ENCODE measurements at regions not wholly inside any gene's neighbourhood (a gene's known extent, or its start where the extent isn't known, plus 50 kb on each side); places are given as distances from the start of the nearest gene placed in this dataset.
A peak's percentile ranks its signal among the peaks of the same experiment; 100 is the strongest.
"Not testable (repeated sequence)": the region's sequence is repeated elsewhere in the genome, so short reads cannot be mapped to it uniquely, and the experiment has no call there.

- not testable (repeated sequence) for H3K36me3 ChIP-seq; H3K27ac ChIP-seq; H3K4me1 ChIP-seq; H3K27me3 ChIP-seq; H3K4me3 ChIP-seq; H3K9me3 ChIP-seq (replicated peaks); DNase-seq
These were observed 2345.1 kb downstream of the TP53TG3F start for GRCh38 chr16:35804465-35804864.

DNA sequence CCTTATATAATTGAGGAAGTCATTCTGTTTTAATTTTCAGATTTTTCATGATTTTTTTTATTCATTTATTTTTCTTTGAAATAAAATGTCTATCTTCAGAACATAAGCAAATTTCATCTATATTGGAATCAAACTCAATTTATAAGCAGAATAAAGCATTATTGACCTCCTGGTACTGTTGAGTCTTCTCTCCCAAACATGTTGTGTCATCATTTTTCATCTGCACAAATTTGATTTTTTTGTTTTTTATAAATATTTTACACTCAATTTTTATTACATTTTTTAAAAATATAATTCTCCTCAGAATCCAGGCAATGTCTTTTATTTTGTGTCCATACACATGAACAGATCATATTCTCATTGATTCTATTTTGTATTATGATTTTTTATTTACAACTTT, 2363.9 kb downstream of the TP53TG3F start:
- no peaks in the 10 kb centered on the region for H3K27me3 ChIP-seq
- no peak overlapping the region for H3K27ac ChIP-seq
- no peaks in the 10 kb centered on the region for H3K36me3 ChIP-seq
- no peak for DNase-seq
- H3K4me3 ChIP-seq: no peak overlapping the region
- no peaks in the 10 kb centered on the region for H3K4me1 ChIP-seq
- H3K9me3 ChIP-seq (replicated peaks): no peaks in the 10 kb centered on the region

GRCh38 chr16:35841632-35842031, 2382.2 kb downstream of the TP53TG3F start:
- Histone ChIP-seq H3K4me1 (no peaks in the 10 kb centered on the region), H3K9me3 (replicated peaks) (no peaks in the 10 kb centered on the region), H3K4me3 (no peak overlapping the region), H3K27me3 (no peaks in the 10 kb centered on the region), H3K36me3 (no peaks in the 10 kb centered on the region), H3K27ac (no peak overlapping the region)
- DNase-seq: no peak

GRCh38 chr16:35862242-35862641, 2402.8 kb downstream of the TP53TG3F start:
- Histone ChIP-seq H3K27ac (no peak overlapping the region), H3K27me3 (no peaks in the 10 kb centered on the region), H3K9me3 (replicated peaks) (no peaks in the 10 kb centered on the region), H3K4me1 (no peaks in the 10 kb centered on the region), H3K36me3 (no peaks in the 10 kb centered on the region), H3K4me3 (no peak overlapping the region)
- DNase-seq: no peak

- Histone ChIP-seq H3K36me3 (no peaks in the 10 kb centered on the region), H3K27ac (no peak overlapping the region)
- no peak for DNase-seq
These were observed 2409.2 kb downstream of the TP53TG3F start for GRCh38 chr16:35868630-35869029.

GRCh38 chr16:35873472-35873871, 2414.1 kb downstream of the TP53TG3F start:
- H3K4me3 ChIP-seq: no peak overlapping the region
- no peaks in the 10 kb centered on the region for H3K36me3 ChIP-seq
- DNase-seq: no peak
- H3K27ac ChIP-seq: no peak overlapping the region
- H3K27me3 ChIP-seq: no peaks in the 10 kb centered on the region
- H3K4me1 ChIP-seq: no peaks in the 10 kb centered on the region
- H3K9me3 ChIP-seq (replicated peaks): no peaks in the 10 kb centered on the region

More at GRCh38 chr16:35868630-35869029, 2409.2 kb downstream of the TP53TG3F start:
- Histone ChIP-seq H3K9me3 (replicated peaks) (no peaks in the 10 kb centered on the region), H3K4me3 (no peak overlapping the region), H3K4me1 (no peaks in the 10 kb centered on the region), H3K27me3 (no peaks in the 10 kb centered on the region)

- H3K27me3 ChIP-seq: no peaks in the 10 kb centered on the region
- H3K9me3 ChIP-seq (replicated peaks): no peaks in the 10 kb centered on the region
- H3K4me1 ChIP-seq: no peaks in the 10 kb centered on the region
- no peak overlapping the region for H3K27ac ChIP-seq
- no peak overlapping the region for H3K4me3 ChIP-seq
- H3K36me3 ChIP-seq: no peaks in the 10 kb centered on the region
- no peak for DNase-seq
These were observed 2422.2 kb downstream of the TP53TG3F start for GRCh38 chr16:35881654-35882053.

- Histone ChIP-seq H3K9me3 (replicated peaks) (no peaks in the 10 kb centered on the region), H3K27me3 (no peaks in the 10 kb centered on the region), H3K36me3 (no peaks in the 10 kb centered on the region), H3K27ac (no peak overlapping the region), H3K4me1 (no peaks in the 10 kb centered on the region), H3K4me3 (no peak overlapping the region)
- DNase-seq: no peak
These were observed 2447.0 kb downstream of the TP53TG3F start for GRCh38 chr16:35906440-35906839.

- H3K9me3 ChIP-seq (replicated peaks): no peaks in the 10 kb centered on the region
- H3K4me1 ChIP-seq: no peaks in the 10 kb centered on the region
- no peak for DNase-seq
- no peaks in the 10 kb centered on the region for H3K27me3 ChIP-seq
- H3K36me3 ChIP-seq: no peaks in the 10 kb centered on the region
- no peak overlapping the region for H3K27ac ChIP-seq
- H3K4me3 ChIP-seq: no peak overlapping the region
These were observed 2448.7 kb downstream of the TP53TG3F start for GRCh38 chr16:35908152-35908551.

GRCh38 chr16:35908942-35909341, 2449.5 kb downstream of the TP53TG3F start:
- H3K9me3 ChIP-seq (replicated peaks): no peaks in the 10 kb centered on the region

DNA sequence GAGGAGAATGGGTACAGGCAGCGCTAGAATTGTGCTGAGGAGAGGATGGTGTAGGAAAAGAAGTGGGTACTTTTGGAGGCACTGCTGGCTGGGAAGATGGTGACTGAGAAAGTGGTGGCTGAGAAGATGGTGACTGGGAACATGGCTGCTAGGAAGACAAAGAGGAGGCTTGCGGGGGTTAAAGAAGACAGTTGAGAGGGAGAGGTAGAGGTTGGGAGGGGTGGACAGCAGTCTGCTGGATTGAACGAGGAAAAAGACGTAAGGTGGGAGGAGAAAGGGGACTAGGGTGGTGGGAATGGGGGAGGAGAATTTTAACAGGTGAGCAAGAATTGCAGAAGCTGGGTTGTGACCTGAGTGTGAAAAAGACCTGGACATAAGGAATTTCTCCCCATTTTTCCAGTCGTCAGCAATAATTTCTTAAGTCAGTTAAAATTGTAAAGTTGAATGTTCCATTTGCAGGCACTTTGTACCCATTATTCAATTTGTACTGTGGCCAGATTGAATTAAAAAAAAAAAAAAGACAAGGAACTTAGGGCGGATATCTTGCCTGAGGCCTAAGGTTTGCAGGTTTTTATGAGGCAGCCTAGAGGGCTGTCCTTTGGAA, 2450.0 kb downstream of the TP53TG3F start:
- H3K9me3 ChIP-seq (replicated peaks): no peaks in the 10 kb centered on the region
- H3K27me3 ChIP-seq: no peaks in the 10 kb centered on the region
- no peak for DNase-seq
- no peak overlapping the region for H3K27ac ChIP-seq
- H3K36me3 ChIP-seq: no peaks in the 10 kb centered on the region
- no peak overlapping the region for H3K4me3 ChIP-seq
- no peaks in the 10 kb centered on the region for H3K4me1 ChIP-seq

More at GRCh38 chr16:35908942-35909341, 2449.5 kb downstream of the TP53TG3F start:
- Histone ChIP-seq H3K27ac (no peak overlapping the region), H3K4me1 (no peaks in the 10 kb centered on the region), H3K4me3 (no peak overlapping the region), H3K27me3 (no peaks in the 10 kb centered on the region), H3K36me3 (no peaks in the 10 kb centered on the region)
- DNase-seq: peak; percentile 19 to 55

- no peak for DNase-seq
- no peaks in the 10 kb centered on the region for H3K9me3 ChIP-seq (replicated peaks)
- H3K27ac ChIP-seq: no peak overlapping the region
- no peak overlapping the region for H3K4me3 ChIP-seq
- no peaks in the 10 kb centered on the region for H3K4me1 ChIP-seq
- H3K27me3 ChIP-seq: no peaks in the 10 kb centered on the region
- H3K36me3 ChIP-seq: no peaks in the 10 kb centered on the region
These were observed 2451.0 kb downstream of the TP53TG3F start for GRCh38 chr16:35910409-35910808.

- DNase-seq: no peak
- no peaks in the 10 kb centered on the region for H3K27me3 ChIP-seq
- no peak overlapping the region for H3K4me3 ChIP-seq
- H3K9me3 ChIP-seq (replicated peaks): no peaks in the 10 kb centered on the region
- H3K36me3 ChIP-seq: no peaks in the 10 kb centered on the region
- H3K4me1 ChIP-seq: no peaks in the 10 kb centered on the region
- H3K27ac ChIP-seq: no peak overlapping the region
These were observed 2452.5 kb downstream of the TP53TG3F start for GRCh38 chr16:35911899-35912298.

DNA sequence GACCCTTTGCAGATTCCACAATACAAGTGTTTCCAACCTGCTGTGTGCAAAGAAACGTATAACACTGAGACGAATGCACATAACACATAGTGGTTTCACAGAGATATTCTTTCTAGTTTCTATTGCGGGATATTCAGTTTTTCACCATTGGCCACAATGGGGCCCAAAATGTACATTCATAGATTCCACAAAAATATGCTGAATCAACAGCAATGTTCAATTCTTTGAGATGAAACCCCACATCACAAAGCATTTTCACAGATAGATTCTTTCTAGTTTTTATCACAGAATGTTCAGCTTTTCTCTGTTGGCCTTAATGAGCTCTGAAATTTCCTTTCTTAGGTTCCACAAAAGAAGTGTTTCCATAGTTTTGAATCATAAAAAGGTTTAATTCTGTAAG, 2472.3 kb downstream of the TP53TG3F start:
- H3K4me3 ChIP-seq: no peak overlapping the region
- no peak for DNase-seq
- no peak overlapping the region for H3K27ac ChIP-seq
- no peaks in the 10 kb centered on the region for H3K27me3 ChIP-seq
- no peaks in the 10 kb centered on the region for H3K9me3 ChIP-seq (replicated peaks)
- no peaks in the 10 kb centered on the region for H3K4me1 ChIP-seq
- no peaks in the 10 kb centered on the region for H3K36me3 ChIP-seq

Data from SJCRH30 (cell line).